ENCODE measurements at regions not wholly inside any gene's neighbourhood (a gene's known extent, or its start where the extent isn't known, plus 50 kb on each side); places are given as distances from the start of the nearest gene placed in this dataset.

DNA sequence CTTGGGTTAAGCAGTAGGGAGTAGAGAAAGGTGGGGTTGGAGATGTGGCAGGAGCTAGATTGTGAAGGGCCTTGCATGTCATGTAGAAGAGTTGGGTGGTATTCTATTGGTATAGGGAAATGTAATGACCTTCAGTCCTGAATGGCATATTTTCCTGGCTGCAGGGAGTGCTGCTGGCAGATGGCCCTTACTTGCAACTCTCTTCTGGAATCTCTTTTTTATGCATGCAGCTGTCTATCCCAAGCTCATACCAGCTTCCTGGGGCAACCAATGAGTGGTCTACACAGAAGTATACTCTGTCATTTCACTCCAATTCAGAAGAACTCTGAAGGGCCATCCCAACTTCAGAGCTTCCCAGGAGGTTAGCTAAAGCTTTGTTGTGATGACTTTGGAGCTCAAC, 144.7 kb upstream of the ANKRD28 start:
- no peak for DNase-seq (ENCODE audit: low read depth in 4 of 4, low spot score in 3 of 4)

DNA sequence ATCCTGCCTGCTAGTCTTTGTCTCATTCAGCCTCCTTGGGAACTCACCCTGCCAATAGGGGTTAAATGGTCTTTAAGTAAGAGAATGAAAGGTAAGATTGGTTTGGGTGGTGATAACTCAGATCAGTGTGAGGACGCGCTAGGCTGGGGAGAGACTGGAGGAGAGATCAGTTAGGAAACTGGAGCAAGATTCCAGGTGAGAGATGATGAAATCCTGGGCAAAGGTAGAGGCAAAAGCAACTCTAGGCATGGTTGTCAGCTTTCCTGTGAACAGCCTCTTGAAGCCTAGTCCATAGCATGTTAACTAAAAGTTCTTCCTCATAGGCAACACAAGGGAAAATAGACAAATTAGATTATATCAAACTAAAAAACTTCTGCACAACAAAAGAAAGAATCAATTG, 145.2 kb upstream of the ANKRD28 start:
- DNase-seq (ENCODE audit: low read depth in 4 of 4, low spot score in 3 of 4) = no peak

DNA sequence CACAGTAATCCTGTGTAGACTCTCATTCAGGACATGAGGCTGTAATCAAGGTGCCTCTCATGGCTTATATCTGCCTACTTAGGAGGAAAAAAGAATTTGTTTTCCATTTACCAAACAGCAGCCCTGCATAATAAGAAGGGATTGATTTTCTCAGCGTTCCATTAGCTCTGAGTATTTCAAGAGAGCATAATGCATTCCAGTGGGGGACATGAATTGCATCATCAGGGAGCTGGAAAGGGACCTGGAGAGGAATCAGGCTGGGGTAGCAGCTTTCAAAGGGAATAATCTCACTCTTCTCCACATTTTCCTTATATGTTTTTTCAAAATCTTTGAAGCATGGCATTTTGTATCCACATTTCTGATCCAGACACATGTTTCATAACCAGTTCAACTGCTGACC, 150.6 kb upstream of the ANKRD28 start:
- no peak for DNase-seq (ENCODE audit: low read depth in 4 of 4, low spot score in 3 of 4)

DNA sequence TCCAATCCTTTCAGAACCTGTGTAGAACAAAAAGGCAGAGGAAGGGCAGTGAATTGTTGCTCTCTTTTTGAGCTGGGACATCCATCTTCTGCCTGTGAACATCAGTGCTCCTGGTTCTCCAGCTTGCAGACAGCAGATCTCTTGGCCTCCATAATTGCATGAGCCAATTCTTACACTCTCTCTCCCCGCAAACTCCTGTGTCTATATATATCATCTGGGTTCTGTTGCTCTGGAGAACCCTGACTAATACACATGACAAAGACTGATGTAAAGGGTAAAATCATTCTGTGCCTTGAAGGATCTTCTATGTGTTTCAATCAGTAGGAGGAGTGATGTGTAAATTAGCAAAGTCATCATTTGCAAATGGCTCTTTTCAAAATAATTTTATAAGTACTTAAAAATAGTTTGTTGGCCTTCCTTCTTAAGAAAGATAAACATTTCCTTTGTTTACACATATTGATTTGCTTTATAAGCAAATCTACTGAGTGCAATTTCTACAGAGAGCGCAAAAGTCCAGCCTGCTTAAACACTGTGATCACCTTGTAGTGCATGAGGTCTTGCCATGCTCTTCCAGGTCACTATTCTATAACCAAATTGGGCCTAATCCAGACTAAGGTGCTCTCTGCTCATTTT, 154.9 kb upstream of the ANKRD28 start:
- no peak for DNase-seq (ENCODE audit: low read depth in 4 of 4, low spot score in 3 of 4)

DNA sequence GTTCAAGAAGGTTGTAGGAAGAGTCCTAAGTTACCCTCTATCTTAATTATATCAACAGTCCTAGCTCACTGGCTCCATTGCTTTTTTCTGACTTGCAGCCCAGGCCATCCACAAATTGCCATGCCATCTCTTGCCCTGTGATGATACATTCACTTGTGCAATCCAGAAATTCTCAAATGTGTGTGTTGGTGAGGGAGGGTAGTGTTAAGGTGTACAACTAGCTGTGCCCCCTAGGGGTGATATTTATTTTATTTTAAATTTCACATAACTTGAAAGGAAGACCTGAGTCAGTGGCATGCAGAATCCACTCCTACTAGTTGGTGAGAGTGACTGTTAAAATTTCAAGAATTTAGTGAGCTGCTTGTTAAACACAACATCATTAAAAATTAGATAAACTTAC, 156.1 kb upstream of the ANKRD28 start:
- no peak for DNase-seq (ENCODE audit: low read depth in 4 of 4, low spot score in 3 of 4)

DNA sequence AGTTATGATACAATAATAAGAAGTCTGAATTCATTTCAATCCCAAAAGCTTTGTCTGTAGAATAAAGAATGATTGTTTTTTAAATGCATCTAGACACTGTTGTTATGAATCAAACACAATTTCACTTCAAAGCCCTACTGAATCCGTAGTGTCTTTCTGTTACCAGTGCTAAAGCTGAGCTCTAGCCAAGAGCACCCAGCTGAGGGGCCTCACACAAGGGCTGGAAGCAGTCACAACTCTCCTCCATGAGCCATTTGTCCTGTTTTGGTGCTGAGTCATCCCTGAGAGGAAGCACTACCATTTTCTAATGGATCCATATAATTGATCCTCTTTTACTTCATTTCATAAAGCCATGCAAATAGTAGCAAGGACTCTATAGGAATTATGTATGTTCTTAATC, 158.2 kb upstream of the ANKRD28 start:
- no peak for DNase-seq (ENCODE audit: low read depth in 4 of 4, low spot score in 3 of 4)

DNA sequence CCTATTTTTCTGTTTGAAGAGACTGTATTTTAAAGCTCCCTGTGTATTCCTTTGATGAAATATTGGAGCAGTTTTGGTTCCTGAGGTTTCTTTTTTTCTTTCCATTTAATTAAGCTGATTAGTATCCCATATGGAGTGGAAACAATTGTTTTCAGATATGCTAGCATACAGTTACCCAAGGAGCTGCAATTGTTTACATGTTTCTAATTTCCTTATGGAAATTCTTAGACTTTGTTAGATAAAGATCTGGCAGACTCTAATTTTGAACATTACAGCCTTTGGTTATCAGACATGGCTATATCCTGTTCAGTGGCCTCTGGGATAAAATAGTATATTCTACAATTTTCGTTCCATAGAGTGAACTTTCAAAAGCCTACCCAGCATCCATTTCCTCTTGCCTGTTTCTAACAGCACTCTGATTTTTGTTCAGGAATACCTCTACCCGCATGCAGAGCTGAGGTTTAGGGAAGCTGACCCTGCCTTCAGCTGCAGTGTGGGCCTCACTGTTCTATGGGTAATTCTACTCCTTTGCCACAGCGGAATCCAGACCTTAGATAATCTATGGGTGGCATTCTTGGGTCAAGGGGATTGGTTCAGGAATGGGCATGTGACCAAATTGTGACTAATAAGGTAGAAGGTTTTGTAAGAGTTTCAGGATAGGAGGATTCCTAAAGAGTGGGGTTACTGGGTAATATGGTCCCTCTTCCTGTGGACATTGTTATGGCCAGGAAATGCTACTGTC, 161.1 kb upstream of the ANKRD28 start:
- DNase-seq (ENCODE audit: low read depth in 4 of 4, low spot score in 3 of 4) = no peak

DNA sequence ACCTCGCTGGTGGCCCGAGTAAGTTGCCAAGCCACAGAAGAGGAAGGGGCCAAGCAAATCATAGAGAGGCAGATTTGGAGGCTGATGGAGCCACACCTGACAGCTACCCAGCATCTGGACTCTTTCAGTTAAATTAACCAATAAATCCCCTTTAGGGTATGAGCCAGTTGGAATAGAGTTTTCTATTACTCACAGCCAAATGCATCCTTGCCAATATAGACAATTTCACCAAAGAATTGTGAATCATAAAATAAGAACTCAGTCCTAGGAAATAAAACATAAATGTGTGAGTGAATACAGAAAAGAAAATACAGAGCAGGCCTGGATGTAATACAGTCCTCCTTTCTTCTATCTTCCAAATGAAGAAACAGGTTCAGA, 161.6 kb upstream of the ANKRD28 start:
- DNase-seq (ENCODE audit: low read depth in 4 of 4, low spot score in 3 of 4) = no peak

DNA sequence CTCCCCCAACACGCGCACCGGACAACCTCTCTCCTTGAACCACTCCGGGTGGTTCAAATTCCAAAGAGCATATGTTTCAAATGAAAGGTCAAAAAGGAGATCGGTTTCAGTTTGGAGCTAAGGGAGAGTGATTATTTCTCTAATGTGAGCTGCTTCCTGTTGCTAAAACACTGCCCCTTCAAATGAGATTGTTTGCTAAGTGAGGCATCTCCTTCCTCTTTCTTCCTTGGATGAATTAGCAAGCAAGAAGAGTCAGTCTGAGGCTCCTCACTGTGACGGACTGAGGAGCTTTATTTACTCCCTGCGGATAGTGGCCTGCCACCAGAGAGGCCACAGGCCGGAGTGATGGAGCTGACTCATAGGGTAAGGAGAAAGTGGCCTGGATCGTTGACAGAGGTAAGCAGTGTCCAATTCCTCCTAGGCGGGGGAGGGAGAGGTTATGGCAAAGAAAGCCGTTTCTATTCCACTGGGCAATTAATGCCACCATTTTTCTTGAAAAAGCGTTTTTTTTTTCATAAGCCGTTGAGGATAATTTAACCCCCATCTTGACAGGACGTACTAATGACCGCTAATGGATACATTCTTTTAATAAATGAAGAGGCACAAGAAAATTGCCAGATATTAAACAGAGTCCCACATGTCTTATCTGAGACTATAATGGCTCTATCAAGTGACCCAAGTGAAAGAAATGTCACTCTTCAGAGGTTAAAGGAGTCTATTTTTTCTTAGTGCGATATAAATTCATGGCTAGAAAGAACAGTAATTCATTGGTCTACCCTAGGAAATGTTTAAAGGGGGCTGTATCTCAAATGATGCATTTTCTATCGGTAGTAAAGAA, 167.0 kb upstream of the ANKRD28 start:
- peak in 3 of 4 donors; percentile 19 to 50 (median 22) for DNase-seq (ENCODE audit: low read depth in 4 of 4, low spot score in 3 of 4)

DNA sequence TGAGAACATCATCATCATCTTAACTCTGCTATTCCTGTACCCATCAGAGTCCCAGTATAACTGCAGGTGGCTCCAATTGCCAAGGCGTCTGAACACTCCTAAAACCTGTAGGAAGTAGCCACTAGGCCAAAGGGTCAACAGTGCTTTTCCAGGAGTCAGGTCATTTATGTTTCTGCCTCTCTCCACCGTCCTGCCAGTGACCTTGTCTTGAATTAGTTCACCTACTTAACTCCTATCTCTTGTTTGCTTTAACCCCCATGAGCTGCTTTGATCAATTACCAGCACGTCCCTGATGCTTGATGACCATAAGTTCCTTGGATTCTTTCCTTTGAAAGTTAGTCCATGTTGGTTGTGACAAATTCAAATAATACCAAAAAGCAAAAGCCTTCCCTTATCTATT, 169.8 kb upstream of the ANKRD28 start:
- no peak for DNase-seq (ENCODE audit: low read depth in 4 of 4, low spot score in 3 of 4)

DNA sequence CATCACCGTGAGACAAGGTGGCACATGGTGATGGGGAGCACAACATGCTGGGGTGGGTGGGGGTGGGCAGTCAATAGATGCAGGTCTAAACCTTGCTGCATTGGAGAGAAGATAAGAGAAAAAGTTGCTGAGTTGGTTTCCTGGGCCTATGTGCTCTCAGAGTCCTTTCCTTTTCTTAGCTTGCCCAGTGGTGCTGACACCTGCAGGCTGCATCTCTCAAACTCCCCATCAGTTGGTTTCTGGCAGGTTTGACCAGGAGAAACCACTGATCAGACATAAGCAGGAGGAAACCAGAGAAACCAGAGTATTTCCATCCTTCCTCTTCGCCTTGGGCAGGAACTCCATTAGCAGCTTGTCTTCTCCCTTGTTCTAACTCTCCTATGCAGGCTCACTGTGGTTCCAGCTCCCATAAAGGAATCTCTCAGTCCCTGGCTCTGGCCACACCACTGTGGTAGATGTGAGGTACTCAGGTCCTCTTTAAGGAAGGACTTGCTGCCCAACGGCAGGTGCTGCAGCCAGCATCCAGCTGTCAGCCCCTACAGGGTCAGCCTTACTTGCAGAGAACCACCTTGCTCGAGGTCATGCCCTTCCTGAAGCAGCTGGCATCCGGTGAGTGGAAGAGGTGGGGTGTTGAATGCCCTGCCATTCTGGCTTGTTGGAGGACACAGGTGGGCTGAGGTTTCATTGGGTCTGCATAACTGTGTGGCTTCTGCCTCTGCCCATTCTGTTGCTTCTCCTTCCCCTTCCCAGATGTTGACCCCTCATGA, 172.3 kb upstream of the ANKRD28 start:
- DNase-seq (ENCODE audit: low read depth in 4 of 4, low spot score in 3 of 4) = no peak

DNA sequence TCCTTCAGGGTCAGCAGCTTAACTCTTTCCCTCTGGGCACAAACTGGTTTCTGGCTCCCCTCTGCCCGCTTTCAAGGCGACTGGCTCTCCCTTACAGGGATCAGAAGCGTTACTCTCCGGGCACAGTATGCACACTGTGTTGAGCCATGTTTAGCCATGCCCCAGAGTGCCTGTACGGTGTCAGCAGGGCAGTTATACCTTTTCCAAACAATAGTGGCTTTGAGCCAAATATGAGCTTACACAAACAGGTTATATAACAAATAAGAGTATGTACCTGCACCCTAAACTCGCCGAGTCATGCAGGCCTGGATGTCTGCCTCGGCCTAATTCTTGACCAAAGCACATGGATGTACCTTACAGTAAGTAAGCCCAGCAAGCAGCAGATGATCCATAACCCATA, 175.6 kb upstream of the ANKRD28 start:
- no peak for DNase-seq (ENCODE audit: low read depth in 4 of 4, low spot score in 3 of 4)

DNA sequence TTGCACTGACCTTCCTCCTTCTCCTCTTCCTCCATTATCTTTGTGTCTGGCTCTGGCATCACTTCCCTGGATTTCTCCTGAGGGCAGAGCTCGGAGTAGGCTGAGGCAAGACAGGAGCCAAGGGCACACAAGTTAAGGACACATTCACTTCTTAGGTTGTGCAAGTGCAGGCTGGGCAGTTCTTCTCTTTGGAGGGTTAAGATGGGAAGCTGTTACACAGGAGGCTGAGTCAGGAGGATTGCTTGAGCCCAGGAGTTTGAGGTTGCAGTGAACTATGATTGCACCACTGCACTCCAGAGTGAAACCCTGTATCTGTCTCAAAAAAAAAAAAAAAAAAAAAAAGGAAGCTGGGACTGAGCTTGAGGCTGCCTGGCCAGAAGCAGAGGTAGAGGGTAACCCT, 176.2 kb upstream of the ANKRD28 start:
- no peak for DNase-seq (ENCODE audit: low read depth in 4 of 4, low spot score in 3 of 4)

DNA sequence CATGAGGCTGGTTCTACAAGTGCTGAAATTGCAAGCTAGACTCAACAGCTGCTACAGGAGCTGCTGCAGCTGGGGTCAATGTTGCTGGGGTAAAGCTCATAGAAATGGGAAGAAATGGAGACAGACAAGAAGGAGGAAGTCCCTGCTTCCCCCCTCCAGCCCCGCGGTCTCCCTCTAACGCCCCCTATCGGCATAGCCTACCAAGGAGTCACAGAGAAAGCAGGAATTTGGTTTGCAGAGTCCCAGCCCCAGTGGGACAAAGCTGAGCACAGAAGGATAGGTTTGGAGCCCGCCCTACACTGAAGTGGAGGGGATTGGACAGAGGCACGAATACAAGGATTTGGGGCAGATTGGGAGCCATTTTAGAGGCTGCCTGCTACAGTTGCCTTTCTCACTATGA, 176.9 kb upstream of the ANKRD28 start:
- no peak for DNase-seq (ENCODE audit: low read depth in 4 of 4, low spot score in 3 of 4)

DNA sequence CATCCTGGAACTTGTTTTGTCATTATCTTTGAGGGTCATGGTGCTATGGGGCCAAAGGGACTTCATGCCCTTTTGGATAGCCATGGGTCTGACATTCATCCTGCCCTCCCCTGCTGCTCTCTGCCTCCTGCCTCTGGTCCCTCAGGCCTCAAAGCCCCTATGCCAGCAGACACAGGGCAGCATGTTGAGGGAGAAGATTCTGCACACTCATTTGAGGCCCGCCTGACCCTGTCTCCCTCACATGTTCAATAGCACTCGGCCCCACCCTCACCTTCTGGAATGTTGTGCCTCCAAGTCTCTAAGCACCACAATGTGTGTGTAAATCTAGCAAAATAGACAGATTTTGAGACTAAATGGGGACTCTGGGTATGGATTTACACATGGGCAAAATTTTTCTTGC, 178.7 kb upstream of the ANKRD28 start:
- no peak for DNase-seq (ENCODE audit: low read depth in 4 of 4, low spot score in 3 of 4)

DNA sequence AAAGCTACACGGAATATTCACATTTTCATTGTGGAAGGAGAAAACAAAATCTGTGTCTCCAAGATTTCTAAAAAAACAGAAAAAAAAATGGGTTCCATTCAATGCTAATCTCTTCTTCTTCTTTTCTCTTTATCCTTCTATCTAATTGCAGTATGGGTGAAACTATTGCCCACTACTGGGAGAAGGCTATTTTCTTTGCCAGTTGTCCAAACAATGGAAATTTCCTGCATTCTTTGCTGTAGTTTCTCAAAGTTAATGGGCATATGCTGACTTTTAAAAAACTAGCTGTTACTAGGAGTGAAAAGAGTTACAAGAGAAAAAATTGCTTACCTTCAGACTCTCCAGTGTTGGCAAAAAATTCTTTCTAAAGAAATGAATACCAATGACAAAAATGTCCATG, 179.3 kb upstream of the ANKRD28 start:
- DNase-seq (ENCODE audit: low read depth in 4 of 4, low spot score in 3 of 4) = no peak

DNA sequence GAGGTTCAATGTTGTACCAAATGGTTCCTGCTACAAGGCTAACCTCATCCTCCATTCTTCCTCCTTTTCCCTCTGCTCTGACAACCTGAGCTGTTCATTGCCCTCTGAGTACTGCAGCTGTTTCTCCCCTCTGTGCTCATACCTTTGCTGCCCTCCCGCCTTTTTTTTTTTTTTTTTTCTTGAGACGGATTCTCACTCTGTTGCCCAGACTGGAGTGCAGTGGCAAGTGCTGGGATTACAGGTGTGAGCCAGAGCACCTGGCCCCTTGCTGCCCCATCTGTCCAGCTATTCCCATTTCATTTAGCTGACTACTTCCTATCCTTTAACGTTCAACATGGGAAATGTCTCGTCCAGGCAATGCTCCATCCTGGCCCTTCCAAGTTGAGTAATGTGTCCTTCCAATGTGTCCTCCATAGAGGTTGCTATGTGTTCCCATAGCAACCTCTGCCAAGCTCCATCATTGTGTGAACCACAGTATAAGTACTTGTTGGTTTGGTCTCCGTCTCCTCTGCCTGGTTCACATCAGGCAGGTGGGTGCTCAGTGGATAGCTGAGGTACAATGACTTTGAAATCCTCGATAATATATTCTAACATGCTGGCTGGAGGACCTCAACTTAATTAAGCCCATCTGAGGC, 179.9 kb upstream of the ANKRD28 start:
- no peak for DNase-seq (ENCODE audit: low read depth in 4 of 4, low spot score in 3 of 4)

DNA sequence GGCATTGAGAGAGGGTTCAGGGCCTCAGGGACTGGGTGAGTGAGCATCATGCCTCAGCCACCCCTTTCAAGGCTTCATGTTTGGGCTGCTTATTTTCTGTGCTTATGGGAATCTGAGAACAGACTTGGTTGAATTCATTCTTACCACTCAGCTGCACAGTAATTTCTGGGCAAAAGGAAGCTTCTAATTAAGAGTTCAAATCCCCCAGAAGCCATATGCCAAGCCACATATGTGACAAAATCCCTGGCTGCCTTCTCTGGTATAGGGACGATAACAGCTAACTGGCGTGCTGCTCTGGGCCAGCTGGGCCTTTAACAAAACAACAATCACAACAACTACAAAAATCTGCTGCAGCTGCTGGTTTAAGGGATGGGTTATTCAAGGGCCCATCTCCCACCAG, 181.0 kb upstream of the ANKRD28 start:
- no peak for DNase-seq (ENCODE audit: low read depth in 4 of 4, low spot score in 3 of 4)

DNA sequence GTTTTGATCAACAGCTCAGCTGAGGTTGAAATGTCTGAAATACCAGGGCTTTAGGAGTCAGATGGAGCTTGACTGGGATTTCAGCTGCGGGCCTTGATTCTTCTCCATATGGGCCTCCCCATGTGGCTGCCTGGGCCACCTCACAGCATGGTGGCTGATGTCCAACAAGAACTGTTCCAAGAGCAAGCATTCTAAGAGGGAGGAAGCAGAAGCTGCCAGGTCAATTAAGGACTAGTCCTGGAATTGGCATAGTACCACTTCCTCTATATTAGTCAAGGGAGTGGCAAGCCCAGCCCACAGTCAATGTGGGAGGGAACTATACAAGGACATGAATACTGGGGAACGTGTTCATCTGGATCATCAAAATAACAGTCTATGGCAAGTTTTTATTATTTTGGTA, 181.7 kb upstream of the ANKRD28 start:
- no peak for DNase-seq (ENCODE audit: low read depth in 4 of 4, low spot score in 3 of 4)

DNA sequence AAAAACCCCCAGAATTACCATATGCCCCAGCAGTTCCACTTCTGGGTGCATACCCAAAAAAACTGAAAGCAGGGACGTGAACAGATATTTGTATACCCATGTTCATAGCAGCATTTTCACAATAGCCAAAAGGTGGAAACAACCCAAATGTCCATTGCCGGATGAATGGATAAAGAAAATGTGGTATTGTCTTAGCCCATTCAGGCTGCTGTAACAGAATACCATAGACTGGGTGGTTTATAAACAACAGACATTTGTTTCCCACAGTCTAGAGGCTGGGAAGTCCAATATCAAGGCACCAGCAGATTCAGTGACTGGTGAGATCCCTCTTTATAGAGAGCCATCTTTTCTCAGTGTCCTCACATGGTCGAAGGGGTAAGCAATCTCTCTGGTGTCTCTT, 182.1 kb upstream of the ANKRD28 start:
- DNase-seq (ENCODE audit: low read depth in 4 of 4, low spot score in 3 of 4) = no peak

DNA sequence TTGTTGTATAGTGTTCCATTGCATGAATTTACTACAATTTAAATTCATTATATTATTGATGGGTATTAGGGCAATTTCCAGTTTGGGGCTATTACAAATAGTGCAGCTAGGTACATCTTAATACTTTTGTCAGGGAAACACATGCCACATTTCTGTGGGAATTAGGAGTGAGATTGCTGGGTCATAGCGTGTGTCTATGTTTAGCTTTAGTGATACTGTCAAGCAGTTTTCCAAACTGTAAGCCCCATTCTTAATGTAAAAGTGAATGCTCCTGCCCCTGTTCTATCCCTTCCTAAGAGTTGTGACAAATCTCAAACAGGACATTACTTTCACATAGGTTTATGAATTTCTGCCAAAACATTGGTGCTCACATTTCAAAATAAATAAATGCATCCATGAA, 184.5 kb upstream of the ANKRD28 start:
- no peak for DNase-seq (ENCODE audit: low read depth in 4 of 4, low spot score in 3 of 4)
